Activated CD8-positive, alpha-beta memory T cell treated with anti-CD3 and anti-CD28 coated beads for 24 hours (primary cell): ENCODE measurements at regions not wholly inside any gene's neighbourhood (a gene's known extent, or its start where the extent isn't known, plus 50 kb on each side); places are given as distances from the start of the nearest gene placed in this dataset.

Source experiments
- DNase-seq: peaks from one replicate; pipeline ENCODE4 v3.0.0-alpha.2; 2020

- no peak for DNase-seq
Measured at GRCh38 chr5:175098301-175098700, 345.7 kb downstream of the DRD1 start.

DNA sequence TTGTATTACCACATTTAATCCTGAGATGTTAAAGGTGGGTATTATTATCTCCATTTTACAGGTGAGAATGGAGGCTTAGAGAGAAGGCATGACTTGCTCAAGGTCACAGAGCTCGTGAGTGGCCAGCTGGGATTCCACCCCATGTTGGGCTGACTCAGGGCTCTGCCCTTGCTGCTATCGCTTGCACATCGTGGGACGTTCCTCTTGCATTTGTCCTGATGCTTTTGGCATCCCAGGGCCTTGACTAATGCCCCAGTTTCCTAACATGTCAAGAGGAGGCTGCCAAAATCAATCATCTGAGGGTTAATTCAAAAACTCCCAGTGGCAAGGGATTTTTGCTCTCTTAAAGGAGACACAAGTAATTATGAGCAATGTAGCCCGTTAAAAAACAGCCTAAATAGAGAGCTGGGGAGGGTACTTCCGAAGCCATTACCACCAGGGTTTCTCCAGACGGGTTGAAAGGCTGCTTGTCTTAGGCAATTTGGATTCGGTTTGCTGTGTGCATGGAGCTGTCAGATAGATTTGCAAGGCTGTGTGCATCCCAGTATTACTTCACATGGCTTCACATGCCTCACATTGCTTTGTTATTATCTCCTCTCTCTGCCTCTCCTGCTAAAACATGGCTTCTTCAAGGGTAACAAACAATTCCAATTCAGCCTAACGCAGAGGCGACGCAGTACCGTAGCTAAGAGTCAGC, 347.4 kb downstream of the DRD1 start:
- no peak for DNase-seq

DNA sequence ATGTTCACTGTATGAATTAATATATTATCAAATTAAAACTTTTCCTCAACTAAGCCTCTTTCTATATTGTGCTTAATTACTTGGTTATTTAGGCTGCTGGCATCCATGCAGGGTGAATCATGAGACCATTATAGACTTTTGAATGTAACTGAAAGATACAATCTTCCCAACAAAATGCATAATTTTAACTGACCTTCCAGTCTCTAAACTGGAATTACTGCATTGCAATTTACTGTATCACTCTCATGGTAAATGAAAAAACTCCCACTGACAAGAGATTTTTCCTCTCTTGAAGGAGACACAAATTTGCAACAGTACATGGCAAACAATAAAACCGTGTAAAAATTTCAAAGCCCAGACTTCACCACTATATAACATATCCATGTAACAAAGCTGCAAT, 349.5 kb downstream of the DRD1 start:
- DNase-seq: no peak

DNA sequence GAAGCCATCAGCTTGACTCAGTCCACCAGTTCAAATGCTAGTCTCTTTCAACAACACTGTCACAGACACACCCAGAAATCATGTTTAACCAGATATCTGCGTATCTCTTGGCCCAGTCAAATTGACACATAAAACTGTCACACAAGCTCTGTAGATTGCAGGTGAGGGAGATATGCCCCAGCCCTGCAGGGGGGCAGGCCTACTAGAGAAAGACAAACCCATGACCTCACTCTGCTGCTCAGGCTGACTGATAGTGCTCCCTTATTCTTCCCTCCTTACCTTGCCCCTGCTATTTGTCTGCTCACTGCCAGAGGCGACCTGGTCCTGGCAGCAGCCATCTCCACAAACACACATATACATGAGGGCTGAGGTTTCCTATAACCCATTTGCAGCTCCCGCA, 351.3 kb downstream of the DRD1 start:
- no peak for DNase-seq

DNA sequence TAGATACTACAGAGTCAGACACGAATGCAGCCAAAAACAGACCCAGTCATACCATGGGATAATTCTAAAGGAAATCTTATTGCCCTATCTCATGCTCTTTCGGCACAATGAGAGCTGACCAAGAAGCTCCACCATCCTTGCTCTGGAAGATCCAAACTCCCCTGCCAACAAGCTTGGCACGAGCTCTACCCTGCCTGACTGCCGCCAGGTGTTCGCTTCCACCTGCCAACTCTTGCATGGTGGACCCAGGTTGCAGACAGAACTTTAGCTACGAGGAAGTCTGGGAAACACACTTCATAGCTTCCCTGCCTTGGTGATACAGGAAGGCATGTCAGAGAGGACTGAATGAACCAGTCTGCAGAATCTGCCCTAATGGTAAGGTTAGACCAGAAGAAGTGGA, 355.0 kb downstream of the DRD1 start:
- no peak for DNase-seq

- DNase-seq: no peak
Measured at GRCh38 chr5:175082866-175083590, 358.6 kb downstream of the MSX2 start.

DNA sequence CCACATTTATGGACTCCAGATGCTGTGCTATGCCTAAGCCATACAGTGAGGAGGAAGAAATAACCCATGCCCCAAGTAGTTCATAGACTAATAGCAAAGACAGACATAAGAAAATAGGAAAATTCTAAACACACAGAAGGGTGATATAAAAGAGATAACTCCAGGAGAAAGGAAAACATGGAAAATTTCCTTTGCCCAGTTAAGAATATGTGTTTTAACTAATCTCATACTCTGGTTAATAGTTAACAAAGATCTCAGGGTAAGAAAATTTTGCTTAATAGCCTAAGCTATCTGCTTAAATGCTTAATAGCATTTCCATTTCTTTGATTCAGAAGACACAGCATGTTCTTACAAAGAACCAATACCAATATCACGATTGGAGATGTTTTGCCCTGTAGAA, 358.0 kb downstream of the MSX2 start:
- DNase-seq: no peak

GRCh38 chr5:175079707-175080106, 355.3 kb downstream of the MSX2 start:
- no peak for DNase-seq

- DNase-seq: no peak
Measured at GRCh38 chr5:175070283-175070682, 345.9 kb downstream of the MSX2 start.

- no peak for DNase-seq
Measured at GRCh38 chr5:175060257-175060656, 335.9 kb downstream of the MSX2 start.

DNA sequence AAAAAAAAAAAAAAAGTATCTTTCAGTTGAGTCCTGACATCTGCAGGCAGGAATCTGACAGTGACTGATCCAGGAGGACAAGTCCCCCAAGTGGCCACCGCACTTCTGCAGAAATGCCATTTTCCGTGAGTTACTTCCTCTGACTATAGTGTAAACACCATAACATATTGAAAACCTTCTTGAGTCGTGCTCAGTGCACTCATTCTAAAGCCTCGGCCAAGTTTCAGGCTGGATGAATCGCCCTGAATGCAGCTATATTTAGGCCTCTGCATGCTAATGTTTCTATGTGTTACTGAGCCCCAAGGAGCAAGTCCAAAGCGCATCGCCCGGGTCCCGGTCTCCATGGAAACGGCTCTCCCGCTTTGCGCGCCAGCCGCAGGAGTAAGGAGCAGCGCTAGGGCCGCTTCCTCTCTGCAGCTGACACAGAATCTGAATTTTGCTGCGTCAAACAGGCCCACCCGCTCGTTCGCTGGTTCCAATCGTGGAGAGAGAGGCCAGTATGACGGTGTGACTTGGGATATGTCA, 335.4 kb downstream of the MSX2 start:
- no peak for DNase-seq

DNA sequence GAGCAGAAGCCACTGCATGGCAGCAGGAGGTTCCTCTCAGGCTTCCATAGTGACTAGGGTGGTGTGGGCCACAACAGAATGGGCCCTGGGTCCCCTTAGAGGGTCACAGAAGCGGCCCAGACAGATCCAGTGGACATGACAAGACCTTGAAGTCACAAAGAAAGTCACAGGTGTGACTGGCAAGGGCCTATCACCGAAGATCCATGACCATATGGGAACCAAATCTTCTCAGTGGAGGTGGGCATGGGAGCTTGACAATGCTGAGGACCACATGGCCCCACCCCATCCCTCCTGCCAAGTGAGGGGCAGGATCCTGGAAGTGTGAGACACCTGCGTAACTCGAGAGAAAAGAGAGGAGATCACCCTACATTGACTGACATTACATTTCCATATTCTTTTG, 332.4 kb downstream of the MSX2 start:
- DNase-seq: no peak

DNA sequence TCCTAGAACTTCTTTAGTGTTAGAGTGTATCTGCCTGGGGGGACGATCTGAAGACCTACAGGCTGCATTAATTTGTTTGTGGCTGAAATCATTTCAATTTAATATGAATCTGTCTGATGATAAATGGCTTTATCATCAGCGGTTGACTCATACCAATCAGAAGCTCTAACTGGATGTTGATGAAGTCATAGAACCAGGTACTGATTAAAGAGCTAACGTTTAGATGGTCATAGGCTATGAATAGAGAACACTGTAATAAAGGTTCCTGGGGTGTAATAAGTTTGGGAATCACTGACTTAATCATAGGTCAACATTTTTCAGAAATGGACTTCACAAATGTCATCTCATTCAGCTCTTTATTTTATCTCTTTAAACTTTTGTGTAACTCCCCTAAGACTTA, 329.9 kb downstream of the MSX2 start:
- DNase-seq: no peak

DNA sequence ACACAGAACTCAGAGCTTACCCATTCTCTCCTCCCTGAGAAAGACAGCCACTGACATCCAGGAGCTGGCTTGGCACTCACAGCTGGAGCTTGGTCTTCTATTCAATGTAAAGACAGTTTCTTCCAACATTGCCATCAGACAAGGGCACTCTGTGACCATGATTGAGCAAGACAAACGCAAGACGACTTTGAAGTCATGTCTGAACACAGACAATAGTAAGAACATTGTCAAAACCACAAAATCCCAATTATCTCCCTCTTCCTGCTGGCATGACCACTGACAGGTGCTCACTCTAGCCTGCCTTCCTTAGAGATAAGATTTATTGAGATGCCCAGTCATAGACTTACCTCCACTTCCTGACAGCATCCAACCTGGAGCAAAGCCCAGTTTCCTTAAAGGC, 328.0 kb downstream of the MSX2 start:
- no peak for DNase-seq

DNA sequence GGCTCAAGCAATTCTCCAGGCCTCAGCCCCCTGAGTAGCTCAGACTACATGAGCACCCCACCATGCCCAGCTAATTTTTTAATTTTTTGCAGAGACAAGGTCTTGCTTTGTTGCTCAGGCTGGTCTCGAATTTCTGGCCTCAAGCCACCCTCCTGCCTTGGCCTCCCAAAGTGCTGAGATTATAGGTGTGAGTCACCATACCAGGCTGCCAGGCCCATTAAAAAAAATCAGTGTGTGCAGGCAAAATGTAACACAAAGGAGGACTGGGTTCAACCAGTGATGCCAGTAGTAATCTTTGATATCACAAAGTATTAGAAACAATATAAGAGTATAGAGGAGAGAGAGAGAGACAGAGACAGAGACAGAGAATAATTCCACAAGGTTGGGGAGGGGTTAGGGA, 322.7 kb downstream of the MSX2 start:
- DNase-seq: no peak

DNA sequence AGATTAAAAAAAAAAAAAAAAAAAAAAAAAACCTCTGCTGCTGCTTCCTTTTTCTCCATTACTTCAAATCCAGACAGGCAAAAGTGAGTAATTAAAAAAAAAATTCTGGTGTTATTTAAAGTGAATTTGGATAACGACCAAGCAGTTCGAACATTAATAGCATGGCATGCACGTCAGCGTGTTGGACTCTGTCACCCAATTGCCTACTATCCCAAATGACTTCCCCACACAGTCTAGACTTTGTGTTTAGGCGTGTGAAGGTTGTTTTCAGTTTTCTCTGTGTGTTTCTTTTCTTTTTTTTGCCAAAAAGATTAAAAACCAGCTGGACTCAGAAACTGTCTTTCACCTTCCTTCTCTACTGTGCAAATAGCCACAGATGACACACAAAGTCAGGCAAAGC, 321.4 kb downstream of the MSX2 start:
- no peak for DNase-seq

DNA sequence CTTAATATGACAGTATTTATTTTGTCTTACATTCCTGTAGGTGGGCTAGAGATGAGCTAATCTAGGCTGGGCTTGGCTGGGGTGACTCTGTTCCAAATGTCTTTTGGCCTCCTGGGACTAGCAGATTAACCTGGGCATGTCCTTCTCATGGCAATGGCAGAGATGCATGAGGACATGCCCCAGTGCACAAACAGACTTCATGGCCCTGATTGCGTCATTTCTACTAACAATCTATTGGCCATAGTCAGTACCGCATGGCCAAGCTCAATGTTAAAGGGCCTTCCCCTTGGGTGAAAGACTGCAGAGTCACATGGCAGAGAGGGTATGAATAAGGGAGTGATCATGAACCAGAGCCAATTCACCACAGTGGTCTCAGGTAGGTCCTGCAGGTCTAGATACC, 313.4 kb downstream of the MSX2 start:
- DNase-seq: no peak

DNA sequence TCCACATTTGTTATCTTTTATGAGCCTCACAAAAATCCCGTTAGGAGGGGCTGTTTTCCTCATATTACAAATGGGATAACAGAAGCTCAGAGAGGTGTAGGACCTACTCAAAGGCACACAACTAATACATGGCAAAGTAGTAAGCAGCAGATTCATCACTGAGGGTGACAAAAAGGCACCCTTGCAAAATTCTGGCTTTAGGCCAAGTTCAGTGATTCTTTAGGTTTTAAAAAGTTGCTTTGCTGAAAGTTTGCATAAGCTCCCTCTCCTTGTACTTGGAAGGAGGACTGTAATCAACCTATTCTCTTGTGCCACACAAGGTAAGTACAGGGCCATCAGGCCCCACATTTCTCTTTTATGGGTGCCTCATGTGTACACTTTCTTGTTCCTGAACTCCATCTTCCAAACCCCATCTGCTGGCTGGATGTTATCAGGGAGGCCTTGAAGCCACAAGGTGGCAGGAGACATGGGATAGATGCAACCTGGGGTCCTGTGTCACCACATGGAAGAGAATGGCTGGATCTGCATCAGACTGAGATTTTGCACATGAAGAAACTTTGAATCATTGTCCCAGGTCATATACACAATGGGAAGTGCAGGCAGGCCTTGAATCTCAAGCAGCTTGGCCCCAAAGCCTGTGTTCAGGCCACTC, 311.6 kb downstream of the MSX2 start:
- DNase-seq: no peak

- no peak for DNase-seq
Measured at GRCh38 chr5:175034924-175035323, 310.5 kb downstream of the MSX2 start.

DNA sequence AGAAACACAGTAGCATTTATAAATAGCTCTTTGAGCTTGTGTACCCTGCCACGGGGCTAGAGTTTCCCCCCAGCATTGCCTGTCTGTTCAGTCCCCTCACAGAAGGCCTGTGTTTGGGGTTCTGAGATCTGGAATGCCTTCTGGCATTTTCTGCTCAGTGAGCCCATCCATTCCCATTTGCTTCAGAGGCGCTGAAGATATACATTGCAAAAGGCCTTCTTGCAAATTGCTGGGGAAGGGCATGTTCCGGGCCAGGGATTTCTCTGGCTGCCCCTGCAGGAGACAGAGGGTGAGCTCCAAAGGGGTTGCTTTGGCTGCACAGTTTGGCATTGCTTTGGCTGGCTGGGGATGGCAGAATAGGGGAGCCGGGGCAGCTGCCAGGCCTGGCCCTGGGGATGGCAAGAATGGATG, 308.4 kb downstream of the MSX2 start:
- DNase-seq: no peak

DNA sequence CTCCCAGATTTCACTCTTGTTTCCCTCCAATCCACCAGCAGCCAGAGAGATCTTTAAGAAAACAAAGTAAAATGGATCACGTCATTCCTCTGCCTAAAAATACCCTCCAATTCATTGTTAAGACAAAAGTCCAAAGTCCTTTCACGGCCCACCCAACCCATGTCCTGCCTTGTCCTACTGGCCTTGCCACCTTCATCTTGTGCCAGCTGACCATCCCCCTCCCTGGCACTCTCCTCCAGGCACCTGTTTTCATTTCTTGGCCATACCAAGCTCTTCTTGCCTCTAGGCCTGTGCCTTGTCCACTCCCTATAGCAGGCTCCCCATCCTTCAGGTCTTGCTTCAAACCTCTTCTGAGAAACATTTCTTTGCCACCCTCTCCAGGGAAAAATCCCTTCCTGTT, 307.6 kb downstream of the MSX2 start:
- no peak for DNase-seq

GRCh38 chr5:175027390-175027789, 303.0 kb downstream of the MSX2 start:
- DNase-seq: no peak

DNA sequence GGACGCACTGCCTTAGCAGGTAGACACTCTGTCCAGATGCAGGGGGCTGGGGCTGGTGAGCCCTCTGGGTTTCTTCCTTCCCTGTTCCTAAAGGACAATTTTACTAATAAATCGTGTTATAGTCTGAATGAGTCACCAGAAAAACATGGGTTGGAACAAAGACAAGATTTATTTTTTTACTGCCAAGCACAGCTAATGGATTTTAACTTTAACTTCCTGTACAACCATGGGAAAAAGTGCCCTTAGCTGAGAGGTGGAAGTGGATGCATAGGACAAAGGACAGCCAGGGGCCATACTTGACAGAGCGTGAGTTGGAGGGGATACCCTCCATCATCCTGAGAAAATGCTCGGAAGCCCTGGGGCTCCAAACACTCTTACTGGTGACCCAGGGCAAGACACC, 300.7 kb downstream of the MSX2 start:
- no peak for DNase-seq
